Gastrocnemius medialis (tissue), 4 donors: ENCODE measurements at regions not wholly inside any gene's neighbourhood (a gene's known extent, or its start where the extent isn't known, plus 50 kb on each side); places are given as distances from the start of the nearest gene placed in this dataset.

Experiments
- POLR2A ChIP-seq, 2 donors: fragments of 450-650 bp; IDR thresholded peaks; one replicate each; pipeline ENCODE4 v1.6.1; 2017; ENCODE audit warnings: antibody characterized with exemption in 2 of 2, mild to moderate bottlenecking in 2 of 2, moderate library complexity in 2 of 2
- TF ChIP-seq, protein P1 (sequence below), 5 experiments: fragments of 450-650 bp in 3 of 5; fragments of 200-600 bp in 2 of 5; sonication (generic) in 2 of 5; IDR thresholded peaks in 4 of 5; conservative IDR thresholded peaks in 1 of 5; 1 replicate in 4 of 5; 2 replicates in 1 of 5; pipeline ENCODE4 v1.5.1; 2016 to 2019; ENCODE audit warnings: antibody characterized with exemption in 5 of 5, mild to moderate bottlenecking in 3 of 5, moderate library complexity in 3 of 5

DNA sequence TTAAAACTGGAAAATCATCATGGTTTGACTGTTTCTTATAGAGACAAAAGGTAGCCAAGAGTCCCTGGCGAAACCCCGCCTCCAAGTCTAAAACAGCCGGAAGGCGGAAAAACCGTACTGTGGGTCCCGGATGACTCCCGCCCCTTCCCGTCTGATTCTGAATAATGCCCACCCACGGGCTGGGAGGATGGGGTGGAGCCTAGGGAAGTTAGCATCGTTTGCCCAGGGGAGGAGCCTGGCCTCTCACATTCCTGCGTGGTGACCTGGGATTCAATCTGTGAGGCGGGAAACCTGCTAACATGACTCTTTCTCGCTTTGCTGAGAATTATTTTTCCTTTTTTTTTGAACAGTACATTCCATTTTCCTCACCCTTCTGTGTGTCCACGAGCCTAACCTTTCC lies 124.9 kb downstream of the KCNK1 start:
- TF ChIP-seq POLR2A (IDR thresholded peaks at IDR 0.05) = no peak
- TF ChIP-seq, protein P1, sequence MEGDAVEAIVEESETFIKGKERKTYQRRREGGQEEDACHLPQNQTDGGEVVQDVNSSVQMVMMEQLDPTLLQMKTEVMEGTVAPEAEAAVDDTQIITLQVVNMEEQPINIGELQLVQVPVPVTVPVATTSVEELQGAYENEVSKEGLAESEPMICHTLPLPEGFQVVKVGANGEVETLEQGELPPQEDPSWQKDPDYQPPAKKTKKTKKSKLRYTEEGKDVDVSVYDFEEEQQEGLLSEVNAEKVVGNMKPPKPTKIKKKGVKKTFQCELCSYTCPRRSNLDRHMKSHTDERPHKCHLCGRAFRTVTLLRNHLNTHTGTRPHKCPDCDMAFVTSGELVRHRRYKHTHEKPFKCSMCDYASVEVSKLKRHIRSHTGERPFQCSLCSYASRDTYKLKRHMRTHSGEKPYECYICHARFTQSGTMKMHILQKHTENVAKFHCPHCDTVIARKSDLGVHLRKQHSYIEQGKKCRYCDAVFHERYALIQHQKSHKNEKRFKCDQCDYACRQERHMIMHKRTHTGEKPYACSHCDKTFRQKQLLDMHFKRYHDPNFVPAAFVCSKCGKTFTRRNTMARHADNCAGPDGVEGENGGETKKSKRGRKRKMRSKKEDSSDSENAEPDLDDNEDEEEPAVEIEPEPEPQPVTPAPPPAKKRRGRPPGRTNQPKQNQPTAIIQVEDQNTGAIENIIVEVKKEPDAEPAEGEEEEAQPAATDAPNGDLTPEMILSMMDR (IDR thresholded peaks at IDR 0.05 in 4 of 5, conservative IDR thresholded peaks at IDR 0.05 in 1 of 5) = no peak
